CD4-positive, alpha-beta T cell treated with Interleukin-6 at 100 ng/mL for 8 hours (primary cell): ENCODE measurements at regions not wholly inside any gene's neighbourhood (a gene's known extent, or its start where the extent isn't known, plus 50 kb on each side); places are given as distances from the start of the nearest gene placed in this dataset.

Experiments
- DNase-seq: peaks from one replicate; pipeline ENCODE4 v3.0.0-alpha.2; 2020; ENCODE audit warnings: mixed read lengths, low spot score

DNA sequence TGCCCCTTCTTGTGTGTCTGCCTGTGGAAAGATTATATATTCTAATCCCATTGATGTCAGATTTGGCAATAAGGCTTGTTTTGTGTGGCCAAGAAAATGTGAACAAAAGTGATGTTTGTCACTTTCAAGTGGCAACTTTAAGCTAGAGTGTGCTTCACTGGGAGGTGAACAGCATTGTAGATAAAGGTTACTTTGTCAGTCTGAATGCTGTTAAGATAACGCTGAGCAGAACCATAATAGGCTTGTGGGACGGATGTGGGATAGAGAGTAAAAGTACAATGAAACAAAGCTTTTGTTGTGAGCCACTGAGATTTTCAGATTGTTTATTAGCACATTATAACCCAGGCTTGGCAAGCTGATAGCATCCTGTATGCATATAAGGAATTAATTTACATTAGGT, 303.8 kb upstream of the MAN1A1 start:
- DNase-seq = no peak

DNA sequence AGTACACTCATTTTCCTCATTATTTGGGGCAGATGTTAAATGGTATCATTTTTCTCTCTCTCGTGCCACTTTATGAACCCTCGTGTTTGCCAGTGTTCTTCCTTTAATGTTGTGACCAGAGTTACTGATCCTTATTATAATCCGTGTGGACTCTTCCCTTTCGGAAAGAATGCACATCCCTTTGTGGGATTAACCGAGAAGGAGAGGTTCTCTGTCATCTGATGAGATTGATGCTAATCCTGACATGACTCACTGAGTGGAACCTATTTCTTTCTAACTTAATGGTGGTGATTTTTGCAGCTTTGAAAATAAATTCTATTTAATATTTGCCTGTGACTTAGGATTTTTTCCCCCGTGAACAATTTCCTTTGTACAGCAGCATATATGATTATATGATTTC, 300.0 kb upstream of the MAN1A1 start:
- DNase-seq = no peak

DNA sequence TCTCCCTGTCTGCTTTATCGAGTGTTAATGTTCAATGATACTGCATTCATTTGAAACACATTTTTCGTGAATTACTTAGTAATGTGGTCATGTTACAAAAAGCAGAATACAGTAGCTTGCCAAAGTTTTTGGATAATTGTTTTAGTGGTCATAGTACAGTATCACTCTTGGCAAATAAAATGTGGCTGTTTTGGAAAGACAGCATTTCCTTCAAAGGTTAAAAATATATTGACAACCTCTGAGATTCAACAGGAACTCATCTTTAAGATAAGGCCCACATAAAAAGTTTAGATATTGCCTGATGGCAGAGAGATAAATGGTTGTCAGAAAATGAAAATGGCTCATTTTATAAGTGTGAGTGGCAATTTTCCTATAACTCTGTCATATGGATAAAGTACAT, 297.7 kb upstream of the MAN1A1 start:
- no peak for DNase-seq

DNA sequence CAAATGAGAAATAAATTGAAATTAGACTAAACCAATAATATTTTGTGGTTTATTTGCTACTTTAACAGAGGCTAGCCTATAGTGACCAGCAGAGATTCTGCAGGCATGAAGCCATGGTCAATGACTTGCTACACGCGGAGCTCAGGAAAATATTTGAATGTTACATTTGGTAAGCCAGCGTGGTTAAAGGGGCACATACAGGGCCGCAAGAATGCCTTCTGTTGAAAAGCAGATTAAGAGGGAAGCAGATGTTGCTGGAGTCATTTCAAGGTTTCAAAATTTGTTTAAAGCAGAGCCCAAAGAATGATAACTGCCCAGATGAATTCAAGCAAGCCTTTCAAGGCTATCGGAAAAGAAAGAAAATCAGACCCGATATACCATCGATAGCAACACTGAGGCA, 294.3 kb upstream of the MAN1A1 start:
- no peak for DNase-seq

DNA sequence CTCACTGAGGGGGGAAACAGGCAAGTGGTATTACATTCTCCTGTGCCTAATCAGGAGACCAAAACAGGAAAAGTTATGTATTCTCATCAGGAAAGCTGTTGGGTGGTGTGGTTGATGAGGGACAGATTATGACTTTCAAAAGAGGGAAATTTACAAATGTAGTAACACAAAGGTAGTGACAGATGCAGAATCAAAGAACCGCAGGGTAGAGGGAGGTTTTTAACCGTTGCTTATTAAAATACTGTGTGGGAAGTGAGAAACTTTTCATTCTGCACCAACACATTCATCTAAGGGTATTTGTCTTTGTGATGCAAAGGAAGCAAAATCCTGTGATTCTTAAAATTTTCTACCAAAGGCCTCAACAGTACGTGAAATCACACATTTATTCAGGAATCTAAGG, 288.2 kb upstream of the MAN1A1 start:
- no peak for DNase-seq

DNA sequence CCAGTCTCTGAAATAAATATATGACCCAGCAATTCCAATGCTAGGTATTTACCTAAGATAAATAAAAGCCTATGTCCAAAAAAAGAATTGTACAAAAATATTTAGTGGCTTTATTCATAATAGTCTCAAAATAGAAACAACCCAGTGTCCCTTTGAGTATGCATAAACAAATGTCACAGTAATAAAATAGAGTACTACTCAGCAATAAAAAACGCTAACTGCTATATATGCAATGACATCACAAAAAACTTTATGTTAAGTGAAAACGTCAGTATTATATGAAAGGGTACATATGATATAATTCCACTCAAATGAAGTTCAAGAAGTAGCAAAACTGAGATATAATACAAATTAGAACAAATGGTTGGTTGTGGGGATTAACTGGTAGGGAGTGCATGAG, 286.5 kb upstream of the MAN1A1 start:
- DNase-seq = no peak

DNA sequence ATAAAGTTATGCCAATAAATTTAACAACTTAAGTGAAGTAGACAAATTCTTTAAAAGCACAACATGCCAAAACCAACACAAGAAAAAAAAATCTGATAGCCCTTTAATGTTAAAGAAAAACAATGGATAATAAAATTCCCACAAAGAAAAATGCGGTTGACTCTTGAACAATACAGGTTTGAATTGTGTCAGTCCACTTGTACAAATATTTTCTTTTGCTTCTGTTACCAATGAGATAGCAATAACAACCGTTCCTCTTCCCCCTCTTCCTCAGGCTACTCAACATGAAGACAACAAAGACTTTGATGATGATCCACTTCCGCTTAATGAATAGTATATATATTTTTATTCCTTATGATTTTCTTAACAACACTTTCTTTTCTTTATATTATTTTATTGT, 283.9 kb upstream of the MAN1A1 start:
- DNase-seq = no peak

DNA sequence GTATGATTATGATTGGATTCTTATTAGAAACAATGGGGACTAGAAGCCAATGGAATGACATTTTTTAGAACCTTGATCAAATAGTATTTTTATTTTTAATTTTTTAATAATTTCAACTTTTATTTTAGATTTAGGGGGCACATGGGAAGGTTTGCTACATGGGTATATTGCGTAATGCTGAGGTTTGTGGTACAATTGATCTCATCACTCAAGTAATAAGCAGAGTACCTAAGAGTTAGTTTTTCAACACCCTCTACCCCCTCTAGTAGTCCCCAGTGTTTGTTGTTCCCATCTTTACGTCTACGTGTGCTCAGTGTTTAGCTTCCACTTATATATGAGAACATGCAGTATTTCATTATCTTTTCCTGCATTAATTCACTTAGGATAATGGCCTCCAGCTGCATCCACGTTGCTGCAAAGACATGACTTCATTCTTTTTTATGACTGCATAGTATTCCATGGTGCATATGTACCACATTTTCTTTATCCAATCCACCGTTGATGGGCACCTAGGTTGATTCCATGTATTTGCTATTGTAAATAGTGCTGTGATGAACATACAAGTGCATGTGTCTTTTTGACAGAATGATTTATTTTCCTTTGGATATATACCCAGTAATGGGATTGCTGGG, 281.1 kb upstream of the MAN1A1 start:
- DNase-seq = no peak

DNA sequence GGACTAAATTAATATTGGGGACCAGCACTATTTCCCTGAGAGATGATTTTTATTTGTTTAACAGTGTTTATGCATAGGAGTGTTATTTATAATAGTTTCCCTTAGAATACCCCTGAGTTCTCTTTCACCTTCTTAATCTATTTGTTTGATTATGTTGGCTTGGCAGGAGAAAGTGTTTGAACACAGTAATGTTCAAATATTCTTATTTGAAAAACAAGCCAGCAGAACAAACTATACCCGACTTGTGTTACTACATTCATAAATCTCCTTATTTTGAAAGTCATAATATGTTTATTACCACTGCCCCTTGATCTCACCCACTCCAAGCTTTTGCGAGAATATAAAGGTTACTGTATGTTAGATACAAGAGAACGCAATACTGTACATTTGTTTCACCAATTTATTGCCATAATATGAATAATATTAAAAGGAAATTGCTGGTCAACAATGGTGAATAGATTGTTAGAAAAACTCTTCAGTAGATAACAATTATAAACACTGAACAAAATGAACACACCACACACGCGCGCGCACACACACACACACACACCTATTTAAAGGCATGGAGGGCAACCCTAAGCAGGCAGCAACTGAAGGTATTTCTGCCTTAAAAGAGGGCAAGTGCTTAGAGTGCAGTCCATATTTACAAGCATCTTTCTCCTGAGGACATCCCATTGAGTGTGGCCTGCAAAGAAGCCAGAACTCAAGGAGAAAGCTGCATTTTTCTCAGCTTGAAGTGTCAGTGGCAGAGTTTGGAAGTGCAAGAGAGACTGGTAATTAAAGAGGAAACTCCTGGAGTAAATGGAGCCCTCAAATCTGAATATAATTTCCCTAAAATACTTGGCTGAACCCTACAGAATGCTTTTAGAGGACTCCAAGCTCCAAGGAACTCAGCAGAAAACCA, 279.4 kb upstream of the MAN1A1 start:
- no peak for DNase-seq

DNA sequence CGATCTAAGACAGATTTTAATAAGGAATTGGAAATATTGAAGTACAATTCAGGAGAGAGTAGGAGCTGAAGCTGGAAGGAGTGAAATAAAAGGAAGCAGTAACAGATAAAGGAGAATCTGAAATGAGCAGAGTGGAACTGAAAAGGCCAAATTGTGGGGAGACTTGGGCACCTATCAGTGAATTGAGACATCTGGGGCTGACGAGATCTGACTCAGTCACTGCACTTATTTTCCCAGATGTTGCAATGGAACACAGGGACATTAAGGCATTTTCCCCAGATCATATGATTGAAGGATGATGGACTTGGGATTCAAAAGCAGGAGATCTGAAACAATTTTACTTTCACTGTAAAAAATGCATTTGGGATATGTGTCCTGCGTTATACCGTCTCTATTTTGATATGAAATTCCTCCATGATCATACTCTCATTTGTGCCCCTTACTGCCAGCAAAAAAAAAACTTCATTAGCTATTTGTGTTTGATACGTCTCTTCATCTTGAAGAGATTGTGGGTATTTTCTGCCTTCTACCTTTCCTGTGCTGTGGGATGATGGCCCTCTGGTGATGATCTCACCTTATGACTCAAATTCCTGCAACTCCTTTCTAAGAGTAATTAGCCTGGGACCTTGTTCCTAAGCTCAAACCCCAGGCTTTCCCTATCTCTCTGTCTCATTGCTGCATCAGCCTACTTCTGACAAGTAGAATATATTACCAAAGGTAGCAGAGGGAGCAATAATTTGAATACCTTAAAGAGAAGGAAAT, 278.5 kb upstream of the MAN1A1 start:
- no peak for DNase-seq

DNA sequence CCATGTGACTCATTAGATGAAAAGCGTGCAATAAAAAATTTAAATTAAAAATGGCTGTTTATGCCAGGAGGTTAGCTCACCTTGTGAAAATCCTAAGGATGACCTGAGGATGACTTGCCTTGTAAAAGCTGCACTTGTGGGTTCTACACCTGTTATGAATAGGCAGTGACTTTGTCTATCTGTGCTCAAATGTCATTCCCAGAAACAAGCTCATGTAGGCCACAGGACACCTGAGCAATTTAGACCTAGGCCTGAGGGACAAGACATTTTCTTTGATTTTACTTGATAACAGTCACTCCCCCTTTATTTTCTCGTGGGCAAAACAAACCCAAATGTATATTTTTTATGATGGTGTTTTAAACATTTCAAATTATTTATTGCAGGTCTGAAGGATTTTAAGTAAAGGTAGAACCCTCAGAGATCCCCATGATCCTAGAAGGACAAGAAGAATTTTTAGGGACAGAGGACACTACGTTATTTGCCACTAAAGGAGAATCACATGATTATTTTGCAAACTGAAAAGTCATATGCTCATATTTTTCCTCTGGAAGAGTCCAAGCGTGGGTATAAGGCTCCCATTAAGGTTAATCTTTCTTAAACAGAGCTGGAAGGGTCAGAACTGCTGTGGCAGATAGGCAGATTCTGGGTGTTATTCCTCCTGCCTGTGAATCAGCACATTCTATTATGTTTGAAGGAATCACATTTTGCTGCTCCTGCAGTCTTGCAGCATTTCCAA, 277.5 kb upstream of the MAN1A1 start:
- DNase-seq = no peak

DNA sequence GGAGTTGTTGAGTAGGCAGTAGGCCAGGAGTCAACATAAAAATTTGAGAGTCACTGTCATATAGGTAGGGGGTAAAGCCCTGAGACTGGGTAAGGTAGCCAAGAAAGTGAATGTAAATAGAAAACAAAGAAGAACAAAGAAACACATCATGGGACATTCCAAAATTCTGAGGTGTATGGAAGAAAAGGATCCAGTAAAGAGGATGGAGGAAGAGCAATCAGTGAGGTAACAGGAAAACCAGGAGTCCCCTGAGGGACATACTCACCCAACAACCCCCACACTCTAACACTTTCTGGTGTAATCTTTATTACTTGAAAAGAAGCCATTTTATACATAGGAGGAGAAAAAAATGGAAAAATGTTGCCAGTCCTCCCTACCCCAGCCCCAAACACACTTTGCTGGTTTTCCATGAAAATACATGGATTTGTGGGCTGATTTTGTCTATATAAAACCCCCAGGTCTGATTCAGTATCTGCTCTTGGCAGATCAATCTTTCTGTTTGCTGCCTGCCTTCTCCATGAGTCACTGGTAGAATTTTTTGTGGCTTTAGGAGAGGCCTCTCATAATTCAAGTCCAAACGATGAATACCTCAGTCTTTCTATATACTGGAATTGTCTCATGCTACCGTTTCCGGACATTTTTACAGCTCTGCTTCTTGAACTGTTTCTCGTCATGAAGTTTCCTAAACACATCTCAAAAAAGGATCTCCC, 271.4 kb upstream of the MAN1A1 start:
- no peak for DNase-seq

DNA sequence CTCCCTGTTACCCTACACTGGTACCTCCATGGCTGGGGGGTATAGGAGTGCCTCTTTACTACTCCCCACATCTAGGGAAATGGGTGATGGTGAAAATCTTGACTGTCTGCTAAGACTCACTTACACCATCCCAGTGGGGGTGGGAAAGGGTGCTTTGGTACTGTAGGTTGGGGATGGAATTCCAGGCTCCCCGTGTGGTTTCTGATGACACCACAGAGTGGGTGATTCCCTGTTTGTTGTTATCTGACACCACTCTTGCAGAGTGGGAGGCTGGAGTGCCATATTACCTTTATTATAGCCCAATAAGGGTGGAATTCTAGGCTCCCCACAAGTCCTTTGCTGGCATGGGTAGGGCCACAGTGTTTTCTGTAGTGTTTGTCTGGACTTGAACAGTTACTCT, 264.6 kb upstream of the MAN1A1 start:
- DNase-seq = no peak

DNA sequence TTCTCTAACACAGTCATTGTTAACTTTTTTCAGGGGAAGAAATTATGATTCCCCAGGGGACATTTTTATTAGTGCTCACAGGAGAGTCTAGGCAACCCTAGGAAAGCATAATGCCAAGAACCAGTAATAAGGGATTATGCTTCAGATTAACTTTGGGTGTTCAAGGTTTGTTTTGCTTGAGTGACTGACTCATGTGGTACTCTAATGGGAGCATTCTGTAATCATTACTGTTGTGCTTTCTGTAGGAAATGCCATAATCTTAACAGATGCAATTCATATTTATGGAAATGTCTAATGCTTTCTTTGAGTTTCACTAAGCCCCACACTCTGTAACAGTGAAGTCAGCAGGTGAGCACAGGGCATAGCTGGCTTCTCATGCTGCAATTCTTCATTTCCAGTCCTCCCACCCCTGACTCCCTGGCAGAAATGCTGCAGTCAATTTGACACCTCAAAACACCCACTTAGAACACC, 263.4 kb upstream of the MAN1A1 start:
- DNase-seq = no peak

DNA sequence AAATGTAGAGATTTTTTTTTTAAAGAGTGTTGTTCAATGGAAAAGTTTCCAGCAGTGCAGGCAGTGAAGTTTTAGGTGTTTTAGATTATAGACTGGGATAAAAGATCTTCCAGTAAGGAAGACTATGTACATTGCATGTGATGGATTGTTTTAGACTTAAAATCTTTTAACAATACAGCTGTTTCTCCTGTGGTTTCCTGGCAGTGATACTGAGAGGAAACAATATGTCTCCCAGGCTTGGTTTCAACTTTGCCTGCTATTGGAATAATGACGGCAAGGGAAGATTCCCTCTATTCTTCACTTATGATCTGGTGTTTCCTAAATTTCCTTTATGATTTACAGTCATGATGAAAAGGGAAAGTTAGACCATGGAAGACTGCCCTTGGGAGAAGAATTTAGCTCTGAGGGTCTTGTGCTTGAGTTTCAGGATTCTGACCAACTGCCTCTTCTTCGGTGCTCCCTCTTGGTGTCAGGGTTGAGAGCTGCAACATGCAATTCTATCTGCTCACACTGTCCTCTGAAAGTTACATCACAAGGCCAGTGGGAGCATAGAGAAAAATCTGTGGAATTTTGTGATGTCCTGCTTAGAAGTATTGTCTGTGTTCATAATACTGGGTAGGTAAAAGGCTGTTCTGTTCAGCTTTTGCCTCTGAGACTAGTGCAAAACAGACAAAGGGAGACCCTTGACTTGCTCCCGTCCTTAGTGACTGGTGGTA, 262.8 kb upstream of the MAN1A1 start:
- no peak for DNase-seq

DNA sequence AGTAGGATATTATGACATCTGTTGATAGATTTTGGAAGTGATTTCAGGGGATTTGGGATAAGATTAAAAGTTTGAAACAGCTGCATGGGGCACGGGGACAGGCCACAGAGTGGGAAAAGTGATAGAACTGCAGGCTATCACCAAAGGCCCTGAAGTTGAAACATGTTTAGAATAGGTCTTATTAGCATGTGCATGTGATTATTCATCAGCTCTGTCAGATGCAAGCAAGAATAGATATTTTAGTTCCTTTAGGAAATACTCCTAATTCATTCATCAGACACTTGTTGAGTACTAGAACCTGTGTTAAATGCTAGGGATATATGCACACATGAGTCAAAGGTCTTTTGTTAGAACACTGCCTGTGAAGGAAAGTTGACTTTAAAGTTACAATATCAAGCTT, 261.2 kb upstream of the MAN1A1 start:
- DNase-seq = no peak

DNA sequence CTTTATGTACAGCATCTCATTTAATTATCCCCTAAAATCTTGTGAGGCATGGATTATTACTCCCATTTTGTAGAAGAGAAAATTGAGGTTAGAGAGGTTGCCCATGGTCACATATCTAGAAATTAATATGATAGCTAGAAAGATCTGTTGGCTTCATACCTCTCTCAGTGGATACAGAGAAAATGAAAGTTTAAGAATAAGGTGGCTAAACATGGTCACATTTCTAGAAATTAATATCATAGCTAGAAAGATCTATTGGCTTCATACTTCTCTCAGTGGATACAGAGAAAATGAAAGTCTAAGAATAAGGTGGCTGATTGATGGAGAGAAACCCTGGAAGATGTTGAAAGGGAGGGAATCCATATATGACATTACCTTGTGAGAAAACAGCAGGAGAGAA, 260.7 kb upstream of the MAN1A1 start:
- DNase-seq = no peak

DNA sequence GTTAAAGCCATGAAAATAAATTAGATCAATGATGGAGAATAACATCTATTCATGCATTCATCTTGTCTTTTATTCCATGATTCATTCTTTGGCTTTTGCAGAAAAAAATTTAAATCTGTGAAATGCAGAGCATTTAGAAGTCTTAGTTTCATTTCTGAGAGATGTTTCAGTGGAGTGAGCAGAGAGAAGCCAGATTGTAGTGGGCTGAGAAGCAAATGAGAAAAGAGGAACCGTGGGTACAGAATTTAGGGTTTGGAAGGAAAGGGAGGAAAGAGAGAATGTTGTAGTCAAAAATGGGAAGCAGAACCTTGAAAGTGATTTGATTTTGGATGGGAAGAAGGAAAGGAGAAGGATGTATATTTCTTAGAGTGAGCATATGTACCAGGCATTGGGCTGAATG, 260.3 kb upstream of the MAN1A1 start:
- DNase-seq = no peak

DNA sequence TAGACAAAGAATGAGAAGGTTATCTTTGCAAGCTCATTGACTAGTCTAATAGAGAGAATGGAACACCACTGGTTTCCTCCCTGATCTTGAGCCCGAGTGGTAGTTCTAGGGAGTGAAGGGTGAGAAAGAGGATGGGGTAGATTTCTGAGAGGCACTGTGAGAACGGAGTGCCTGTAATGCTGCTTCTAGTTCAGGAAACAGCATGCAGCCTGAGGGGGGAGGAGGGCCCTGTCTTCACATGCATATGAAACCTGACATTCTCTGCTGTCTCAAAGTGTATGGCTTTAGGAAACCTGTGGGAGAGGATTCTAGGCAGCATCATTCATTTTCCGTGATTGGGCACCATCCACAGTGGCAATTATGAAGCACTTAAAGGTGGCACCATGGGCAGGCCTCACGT, 259.4 kb upstream of the MAN1A1 start:
- no peak for DNase-seq

DNA sequence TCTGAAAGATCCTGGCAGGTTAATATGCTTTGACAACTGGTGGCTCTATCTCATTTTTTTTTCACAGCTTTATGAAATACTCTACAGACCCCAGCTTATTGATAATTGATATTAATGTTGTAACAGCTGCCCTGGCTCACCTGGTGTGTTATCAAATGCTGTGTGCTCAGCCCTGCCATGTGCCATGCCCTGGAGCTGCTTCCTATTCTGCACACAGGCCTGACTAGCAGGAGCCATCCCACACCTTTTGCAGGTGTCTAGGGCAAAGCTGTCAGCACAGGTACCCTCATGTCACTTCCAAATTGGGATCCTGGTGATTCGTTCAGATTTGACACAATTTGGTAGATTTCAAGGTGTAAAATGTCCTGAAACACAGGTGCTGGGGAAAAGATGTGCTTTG, 254.6 kb upstream of the MAN1A1 start:
- DNase-seq = no peak

DNA sequence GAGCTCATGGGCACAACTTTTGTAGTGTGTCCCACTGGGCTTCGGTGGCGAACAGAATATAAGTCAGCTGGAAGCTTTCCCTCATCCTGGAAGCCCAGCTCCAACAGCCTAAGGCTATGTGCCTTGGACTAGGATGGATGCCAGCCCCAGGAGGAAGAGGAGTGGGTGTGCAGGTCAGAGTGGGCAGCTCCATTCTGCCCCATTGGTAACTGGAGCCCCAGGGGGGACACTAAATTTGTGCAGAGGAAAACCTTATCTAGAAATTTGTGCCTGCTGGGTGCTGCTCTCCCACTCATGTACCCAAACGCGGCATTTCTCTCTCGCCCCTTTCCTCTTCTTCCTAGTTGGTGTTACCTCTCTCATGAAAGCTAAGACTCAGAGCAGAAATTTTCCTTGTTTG, 253.9 kb upstream of the MAN1A1 start:
- DNase-seq = no peak
